ENCODE measurements at regions not wholly inside any gene's neighbourhood (a gene's known extent, or its start where the extent isn't known, plus 50 kb on each side); places are given as distances from the start of the nearest gene placed in this dataset.

DNA sequence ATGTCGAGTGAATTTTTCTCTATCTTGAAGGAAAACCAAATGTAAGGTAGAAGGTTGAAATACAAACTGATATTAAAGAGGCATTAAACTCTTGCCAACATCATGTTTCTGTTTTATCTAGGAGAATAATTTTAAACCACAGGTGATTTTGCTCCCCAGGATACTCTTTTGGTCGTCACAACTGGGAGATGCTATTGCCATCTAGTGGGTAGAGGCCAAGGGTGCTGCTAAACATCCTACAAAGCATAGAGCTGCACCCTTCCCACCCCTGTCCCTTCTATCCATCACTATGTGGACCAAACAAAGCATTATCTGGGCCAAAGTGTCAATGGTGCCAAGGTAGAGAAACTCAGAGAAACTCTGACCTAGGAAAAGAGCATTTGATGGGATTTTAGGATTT, 154.6 kb upstream of the MAGEB2 start:
- ChIA-PET RAD21 (ENCODE audit: low non-redundant PET in 1 of 2, low total read pairs in 2 of 2, uncharacterized antibody in 2 of 2, unreplicated experiment in 2 of 2) (no interaction called here), POLR2A (no interaction called here), CTCF (interaction anchor here (1.2 kb wide), 1 partner anchor 9 kb away, joined by 3 read pairs; no protein-coding TSS in a partner anchor)
- no peaks in the 10 kb centered on the region for H3K79me2 ChIP-seq (ENCODE audit: insufficient read depth, low read length)
- intact Hi-C loops (cut with micrococcal nuclease) = no loop called here
- H3K9ac ChIP-seq (ENCODE audit: low read length) = no peak overlapping the region
- no peak overlapping the region for H3K4me2 ChIP-seq (ENCODE audit: low read length)
- H3K4me3 ChIP-seq (replicated peaks in 1 of 2; ENCODE audit: low read depth in 1 of 2, low read length in 2 of 2) = no peak overlapping the region
- no peak overlapping the region for H3K27ac ChIP-seq (ENCODE audit: low read depth, low read length)
- no peaks in the 10 kb centered on the region for H4K20me1 ChIP-seq (ENCODE audit: insufficient read depth)
- H3K36me3 ChIP-seq (ENCODE audit: control insufficient read depth in 1 of 2, insufficient read depth in 2 of 2, low read length in 2 of 2) = no peaks in the 10 kb centered on the region
- H3K4me1 ChIP-seq (ENCODE audit: control insufficient read depth in 1 of 2, insufficient read depth in 2 of 2, low read length in 2 of 2) = no peaks in the 10 kb centered on the region
- ATAC-seq (peak; percentile 87), DNase-seq (ENCODE audit: low read depth, low spot score) (peak; percentile 6)
- H3K27me3 ChIP-seq (ENCODE audit: insufficient read depth, low read length) = no peaks in the 10 kb centered on the region
- TF ChIP-seq, protein P1, sequence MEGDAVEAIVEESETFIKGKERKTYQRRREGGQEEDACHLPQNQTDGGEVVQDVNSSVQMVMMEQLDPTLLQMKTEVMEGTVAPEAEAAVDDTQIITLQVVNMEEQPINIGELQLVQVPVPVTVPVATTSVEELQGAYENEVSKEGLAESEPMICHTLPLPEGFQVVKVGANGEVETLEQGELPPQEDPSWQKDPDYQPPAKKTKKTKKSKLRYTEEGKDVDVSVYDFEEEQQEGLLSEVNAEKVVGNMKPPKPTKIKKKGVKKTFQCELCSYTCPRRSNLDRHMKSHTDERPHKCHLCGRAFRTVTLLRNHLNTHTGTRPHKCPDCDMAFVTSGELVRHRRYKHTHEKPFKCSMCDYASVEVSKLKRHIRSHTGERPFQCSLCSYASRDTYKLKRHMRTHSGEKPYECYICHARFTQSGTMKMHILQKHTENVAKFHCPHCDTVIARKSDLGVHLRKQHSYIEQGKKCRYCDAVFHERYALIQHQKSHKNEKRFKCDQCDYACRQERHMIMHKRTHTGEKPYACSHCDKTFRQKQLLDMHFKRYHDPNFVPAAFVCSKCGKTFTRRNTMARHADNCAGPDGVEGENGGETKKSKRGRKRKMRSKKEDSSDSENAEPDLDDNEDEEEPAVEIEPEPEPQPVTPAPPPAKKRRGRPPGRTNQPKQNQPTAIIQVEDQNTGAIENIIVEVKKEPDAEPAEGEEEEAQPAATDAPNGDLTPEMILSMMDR (IDR thresholded peaks at IDR 0.05 in 2 of 3, conservative IDR thresholded peaks at IDR 0.05 in 1 of 3; ENCODE audit: borderline replicate concordance in 1 of 3, insufficient read depth in 1 of 3, low read depth in 2 of 3, low read length in 2 of 3) = peak; percentile 15 to 57 (median 54); a peak in 5 of 6 replicates
- TF ChIP-seq ZFX (IDR thresholded peaks at IDR 0.05) (no peak), RAD21 (IDR thresholded peaks at IDR 0.05; ENCODE audit: low read depth) (peak; percentile 62)
- no peaks in the 10 kb centered on the region for H3K9me2 ChIP-seq (ENCODE audit: insufficient read depth)
- BruUV-seq (replicated peaks) = no TSS peak
- no peak overlapping the region for H2AFZ ChIP-seq (ENCODE audit: low read depth, low read length, poor library complexity, severe bottlenecking)
- no peaks in the 10 kb centered on the region for H3K9me3 ChIP-seq (ENCODE audit: control insufficient read depth in 1 of 2, insufficient read depth in 1 of 2, low read depth in 1 of 2, low read length in 2 of 2)

DNA sequence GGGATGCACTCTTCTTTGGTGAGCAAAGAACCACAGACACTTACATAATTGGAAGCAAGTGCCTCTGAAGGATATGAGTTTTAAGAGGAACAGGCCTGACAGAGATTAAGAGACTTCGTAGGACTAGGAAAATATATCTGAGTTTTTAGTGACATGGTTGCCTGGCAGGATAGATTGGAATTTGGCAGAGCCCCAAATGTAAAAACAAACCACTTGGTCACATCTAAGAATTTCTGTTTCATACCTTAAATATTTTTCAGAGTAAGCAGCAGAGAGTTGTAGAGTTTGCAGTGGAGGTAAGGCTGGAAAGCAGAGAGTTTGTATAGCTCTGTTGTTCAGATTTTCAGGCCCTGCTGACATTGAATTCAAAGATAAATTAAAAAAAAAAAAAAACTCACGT, 150.1 kb upstream of the MAGEB2 start:
- Histone ChIP-seq H4K20me1 (ENCODE audit: insufficient read depth) (no peaks in the 10 kb centered on the region), H3K4me1 (ENCODE audit: control insufficient read depth in 1 of 2, insufficient read depth in 2 of 2, low read length in 2 of 2) (no peaks in the 10 kb centered on the region), H3K79me2 (ENCODE audit: insufficient read depth, low read length) (no peaks in the 10 kb centered on the region), H3K9me2 (ENCODE audit: insufficient read depth) (no peaks in the 10 kb centered on the region), H3K4me3 (replicated peaks in 1 of 2; ENCODE audit: low read depth in 1 of 2, low read length in 2 of 2) (no peak overlapping the region), H3K9ac (ENCODE audit: low read length) (no peak overlapping the region), H3K36me3 (ENCODE audit: control insufficient read depth in 1 of 2, insufficient read depth in 2 of 2, low read length in 2 of 2) (no peaks in the 10 kb centered on the region), H2AFZ (ENCODE audit: low read depth, low read length, poor library complexity, severe bottlenecking) (no peak overlapping the region), H3K27me3 (ENCODE audit: insufficient read depth, low read length) (no peaks in the 10 kb centered on the region), H3K9me3 (ENCODE audit: control insufficient read depth in 1 of 2, insufficient read depth in 1 of 2, low read depth in 1 of 2, low read length in 2 of 2) (no peaks in the 10 kb centered on the region), H3K27ac (ENCODE audit: low read depth, low read length) (no peak overlapping the region), H3K4me2 (ENCODE audit: low read length) (no peak overlapping the region)
- RAD21 ChIA-PET (ENCODE audit: low non-redundant PET in 1 of 2, low total read pairs in 2 of 2, uncharacterized antibody in 2 of 2, unreplicated experiment in 2 of 2) = no interaction called here
- ATAC-seq (no peak), DNase-seq (ENCODE audit: low read depth, low spot score) (no peak)
- CTCF ChIA-PET = no interaction called here
- no TSS peak for BruUV-seq (replicated peaks)
- POLR2A ChIA-PET = no interaction called here
- TF ChIP-seq TCF7L2 (IDR thresholded peaks at IDR 0.05; ENCODE audit: borderline replicate concordance, extremely low read depth, insufficient read depth, insufficient read length) (no peak), POLR2AphosphoS5 (IDR thresholded peaks at IDR 0.05; ENCODE audit: low read depth, low read length) (no peak)
- TF ChIP-seq, protein P1 (IDR thresholded peaks at IDR 0.05 in 2 of 3, conservative IDR thresholded peaks at IDR 0.05 in 1 of 3; ENCODE audit: borderline replicate concordance in 1 of 3, insufficient read depth in 1 of 3, low read depth in 2 of 3, low read length in 2 of 3) = no peak
- intact Hi-C loops (cut with micrococcal nuclease) = no loop called here

All from HCT116 (cell line).